AG04450 (cell line): ENCODE measurements at regions not wholly inside any gene's neighbourhood (a gene's known extent, or its start where the extent isn't known, plus 50 kb on each side); places are given as distances from the start of the nearest gene placed in this dataset.

Experiments
- CTCF ChIA-PET: fragments of 300-600, 350-600 bp; formaldehyde crosslinking; extraction: SDS; loops from one replicate; lab custom pipeline; 2022; ENCODE audit warnings: antibody characterized with exemption, inconsistent platforms; lab: Charles Lee
- POLR2A ChIA-PET: fragments of 350-600 bp; formaldehyde crosslinking; extraction: SDS; loops from one replicate; lab custom pipeline; 2021; ENCODE audit warnings: antibody characterized with exemption, inconsistent platforms; lab: Yijun Ruan, JAX
- DNase-seq: peaks from one replicate; pipeline ENCODE4 v3.0.0-alpha.2; 2011; ENCODE audit warnings: low read depth, low spot score
- H3K27ac ChIP-seq: one replicate; pipeline ENCODE4 v1.5.1; 2012; ENCODE audit warnings: low read depth, low read length, control low read depth
- H3K27me3 ChIP-seq: one replicate; pipeline ENCODE4 v1.6.0; 2012; ENCODE audit warnings: low read length; ENCODE audit not compliant: control insufficient read depth, insufficient read depth
- H3K4me3 ChIP-seq: 2 replicates; pipeline ENCODE4 v1.5.1; 2011; ENCODE audit warnings: mild to moderate bottlenecking, low read depth, low read length, control low read depth
- H3K9me3 ChIP-seq: 2 replicates; pipeline ENCODE4 v1.5.1; 2012; ENCODE audit warnings: low read length; ENCODE audit not compliant: control insufficient read depth, insufficient read depth
- TF ChIP-seq, protein P1 (sequence below): IDR thresholded peaks from 2 replicates; pipeline ENCODE4 v1.5.1; 2011; ENCODE audit warnings: low read depth, low read length, control low read depth, inconsistent platforms

GRCh38 chr9:82584349-82584863, 478.5 kb downstream of the RASEF start:
- no peak for DNase-seq

GRCh38 chr9:82586918-82587356, 476.0 kb downstream of the RASEF start:
- no peak for DNase-seq
- H3K27me3 ChIP-seq: no peaks in the 10 kb centered on the region
- TF ChIP-seq, protein P1, sequence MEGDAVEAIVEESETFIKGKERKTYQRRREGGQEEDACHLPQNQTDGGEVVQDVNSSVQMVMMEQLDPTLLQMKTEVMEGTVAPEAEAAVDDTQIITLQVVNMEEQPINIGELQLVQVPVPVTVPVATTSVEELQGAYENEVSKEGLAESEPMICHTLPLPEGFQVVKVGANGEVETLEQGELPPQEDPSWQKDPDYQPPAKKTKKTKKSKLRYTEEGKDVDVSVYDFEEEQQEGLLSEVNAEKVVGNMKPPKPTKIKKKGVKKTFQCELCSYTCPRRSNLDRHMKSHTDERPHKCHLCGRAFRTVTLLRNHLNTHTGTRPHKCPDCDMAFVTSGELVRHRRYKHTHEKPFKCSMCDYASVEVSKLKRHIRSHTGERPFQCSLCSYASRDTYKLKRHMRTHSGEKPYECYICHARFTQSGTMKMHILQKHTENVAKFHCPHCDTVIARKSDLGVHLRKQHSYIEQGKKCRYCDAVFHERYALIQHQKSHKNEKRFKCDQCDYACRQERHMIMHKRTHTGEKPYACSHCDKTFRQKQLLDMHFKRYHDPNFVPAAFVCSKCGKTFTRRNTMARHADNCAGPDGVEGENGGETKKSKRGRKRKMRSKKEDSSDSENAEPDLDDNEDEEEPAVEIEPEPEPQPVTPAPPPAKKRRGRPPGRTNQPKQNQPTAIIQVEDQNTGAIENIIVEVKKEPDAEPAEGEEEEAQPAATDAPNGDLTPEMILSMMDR: no peak
- H3K9me3 ChIP-seq: no peaks in the 10 kb centered on the region
- ChIA-PET POLR2A (no interaction called here), CTCF (no interaction called here)
- no peak overlapping the region for H3K4me3 ChIP-seq
- no peak overlapping the region for H3K27ac ChIP-seq

More at GRCh38 chr9:82584349-82584863, 478.5 kb downstream of the RASEF start:
- no peaks in the 10 kb centered on the region for H3K9me3 ChIP-seq
- H3K27ac ChIP-seq: no peak overlapping the region
- H3K27me3 ChIP-seq: no peaks in the 10 kb centered on the region
- ChIA-PET CTCF (interaction anchor here (1.3 kb wide), 1 partner anchor 22 kb away, joined by 3 read pairs; no protein-coding TSS in a partner anchor), POLR2A (no interaction called here)
- no peak overlapping the region for H3K4me3 ChIP-seq
- TF ChIP-seq, protein P1: no peak

DNA sequence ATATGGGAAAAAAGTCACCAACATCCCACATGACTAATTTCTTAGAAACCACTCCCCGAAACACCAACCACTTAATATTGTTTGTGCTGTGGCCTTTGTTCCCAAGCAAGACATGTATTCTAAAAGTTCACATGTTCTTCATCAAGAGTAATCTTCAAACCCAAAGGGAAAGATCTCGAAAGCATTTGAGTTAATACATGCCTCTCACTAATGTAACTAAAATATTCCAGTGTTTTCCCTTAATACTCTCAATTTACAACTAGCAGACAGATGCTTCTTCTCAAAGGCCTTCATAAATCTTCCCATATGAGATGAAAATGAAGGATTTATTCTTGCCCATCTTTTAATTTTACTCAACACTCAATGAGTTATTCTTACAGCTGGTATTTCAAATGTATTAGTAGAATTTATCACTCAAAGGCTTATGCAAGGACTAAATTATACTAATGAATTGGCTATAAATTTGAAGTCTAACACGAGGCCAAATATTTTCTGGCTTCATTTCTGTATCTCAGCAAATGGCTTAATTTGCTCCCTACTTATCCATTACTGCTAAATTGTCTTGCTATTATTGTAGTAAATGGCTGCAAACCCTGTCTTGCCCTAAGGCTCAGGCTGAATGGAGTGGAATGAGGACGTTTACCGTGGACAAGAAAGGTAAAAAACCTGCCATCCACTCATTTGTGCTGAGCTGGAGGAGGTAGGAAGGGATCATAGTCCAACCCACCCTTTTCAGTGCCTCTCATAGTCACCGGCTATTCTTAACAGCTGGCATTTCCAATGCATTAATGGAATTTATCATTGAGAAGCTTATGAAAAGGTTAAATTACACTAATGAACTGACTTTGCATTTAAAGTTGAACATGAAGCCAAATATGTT, 474.4 kb downstream of the RASEF start:
- no peak for DNase-seq
- H3K9me3 ChIP-seq: no peaks in the 10 kb centered on the region
- TF ChIP-seq, protein P1: no peak
- ChIA-PET POLR2A (no interaction called here), CTCF (no interaction called here)
- H3K27me3 ChIP-seq: no peaks in the 10 kb centered on the region
- no peak overlapping the region for H3K4me3 ChIP-seq
- H3K27ac ChIP-seq: no peak overlapping the region

DNA sequence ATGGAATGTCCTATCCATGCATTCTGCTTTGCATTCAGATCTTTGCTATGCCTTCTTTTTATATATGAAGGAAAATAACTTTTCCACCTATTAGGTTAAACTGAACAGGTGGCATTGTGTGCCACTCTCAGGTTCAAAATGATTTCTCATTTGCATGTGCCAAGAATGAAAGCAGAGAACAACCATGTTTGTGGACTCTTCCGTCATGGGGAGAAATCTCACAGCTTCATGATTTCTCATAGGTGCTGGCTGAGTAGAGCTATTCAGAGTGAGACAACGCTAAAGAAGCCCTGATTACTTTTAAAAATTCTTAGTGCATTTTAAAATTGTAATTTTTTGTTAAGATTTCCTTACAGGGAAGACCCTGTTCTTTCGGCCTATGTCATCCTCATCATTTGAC, 472.1 kb downstream of the RASEF start:
- TF ChIP-seq, protein P1: no peak
- DNase-seq: no peak
- Histone ChIP-seq H3K9me3 (no peaks in the 10 kb centered on the region), H3K27ac (no peak overlapping the region), H3K4me3 (no peak overlapping the region), H3K27me3 (no peaks in the 10 kb centered on the region)
- CTCF ChIA-PET: interaction anchor here (0.6 kb wide), 1 partner anchor 16 kb away, joined by 3 read pairs; no protein-coding TSS in a partner anchor
- POLR2A ChIA-PET: no interaction called here

- DNase-seq: no peak
- no peaks in the 10 kb centered on the region for H3K9me3 ChIP-seq
- ChIA-PET POLR2A (no interaction called here), CTCF (interaction anchor here (1.4 kb wide), 1 partner anchor 14 kb away, joined by 9 read pairs; no protein-coding TSS in a partner anchor)
- no peaks in the 10 kb centered on the region for H3K27me3 ChIP-seq
- no peak overlapping the region for H3K4me3 ChIP-seq
- TF ChIP-seq, protein P1: no peak
- H3K27ac ChIP-seq: no peak overlapping the region
Observed at GRCh38 chr9:82593501-82593900, 469.4 kb downstream of the RASEF start.
